Neural progenitor cell (in vitro differentiated cells): ENCODE measurements at regions not wholly inside any gene's neighbourhood (a gene's known extent, or its start where the extent isn't known, plus 50 kb on each side); places are given as distances from the start of the nearest gene placed in this dataset.

Experiments used
- CTCF ChIP-seq: fragments of 200-600 bp; sonication (generic); IDR thresholded peaks from 2 replicates; pipeline ENCODE4 v1.5.1; 2017; ENCODE audit warnings: antibody characterized with exemption, mild to moderate bottlenecking
- EZH2 ChIP-seq: fragments of 200-600 bp; sonication (generic); IDR thresholded peaks from 2 replicates; pipeline ENCODE4 v1.6.1; 2017; ENCODE audit warnings: antibody characterized with exemption, mild to moderate bottlenecking, moderate library complexity

DNA sequence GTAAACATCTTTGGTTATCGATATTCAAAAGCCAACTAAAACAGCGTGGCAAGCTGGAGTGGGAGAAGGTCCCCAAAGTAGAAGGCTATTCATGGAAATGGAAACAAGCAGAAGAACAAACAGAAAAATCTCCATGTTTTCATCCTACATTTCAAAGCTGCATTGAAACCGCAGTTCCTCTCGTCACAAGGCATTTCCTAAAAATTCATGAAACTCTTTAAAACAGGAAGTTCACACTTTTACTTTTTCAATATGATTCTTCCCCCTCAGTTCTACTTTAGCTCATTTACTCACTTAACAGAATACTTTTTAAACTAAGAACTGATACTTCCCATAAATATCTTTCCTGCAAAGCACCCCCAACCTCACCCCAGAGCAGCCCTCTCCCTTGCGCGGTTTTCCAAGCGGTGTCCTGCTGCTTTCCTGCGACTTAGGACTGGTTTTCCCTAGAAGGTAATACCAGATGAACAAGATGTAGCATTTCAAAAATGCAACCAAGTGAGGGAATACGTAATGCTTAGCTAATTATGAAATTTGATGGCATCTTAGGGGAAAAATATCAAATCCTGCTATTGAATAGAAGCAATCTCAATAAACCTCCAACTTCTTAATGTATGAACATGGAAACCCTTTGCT is 228.3 kb upstream of the PKN2 start:
- TF ChIP-seq CTCF (no peak), EZH2 (no peak)
